Fibroblast of pulmonary artery (primary cell): ENCODE measurements at regions not wholly inside any gene's neighbourhood (a gene's known extent, or its start where the extent isn't known, plus 50 kb on each side); places are given as distances from the start of the nearest gene placed in this dataset.

Experiments used
- DNase-seq: peaks from one replicate; pipeline ENCODE4 v3.0.0-alpha.2; 2010; ENCODE audit warnings: low read depth
- H3K4me3 ChIP-seq: replicated peaks from 2 replicates; pipeline ENCODE4 v1.5.1; 2011; ENCODE audit warnings: low read depth, mild to moderate bottlenecking, control low read depth, low read length, moderate library complexity
- TF ChIP-seq, protein P1 (sequence below): IDR thresholded peaks from 2 replicates; pipeline ENCODE4 v1.5.1; 2011; ENCODE audit warnings: mild to moderate bottlenecking, control low read depth, low read length, inconsistent platforms; ENCODE audit errors: missing control alignments

DNA sequence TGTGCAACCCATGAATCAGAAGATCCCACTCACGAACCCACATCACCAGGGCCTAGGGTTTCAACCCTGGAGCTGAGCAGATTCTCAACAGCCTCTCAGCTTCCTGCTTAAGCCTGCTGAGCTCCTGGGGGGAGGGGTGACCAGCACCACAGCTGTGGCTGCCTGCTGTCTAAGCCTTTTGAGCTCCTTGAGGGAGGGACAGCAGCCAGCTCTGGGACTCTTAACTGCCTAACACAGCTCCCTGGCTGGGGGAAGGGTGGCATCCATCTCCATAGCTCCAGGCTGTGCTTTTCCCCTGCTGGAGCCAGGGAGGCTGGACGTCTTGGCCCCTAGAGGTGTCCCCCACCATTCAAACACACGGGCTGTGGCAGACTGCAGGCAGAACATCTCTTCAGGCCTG, 250.3 kb downstream of the DMAC1 start:
- TF ChIP-seq, protein P1, sequence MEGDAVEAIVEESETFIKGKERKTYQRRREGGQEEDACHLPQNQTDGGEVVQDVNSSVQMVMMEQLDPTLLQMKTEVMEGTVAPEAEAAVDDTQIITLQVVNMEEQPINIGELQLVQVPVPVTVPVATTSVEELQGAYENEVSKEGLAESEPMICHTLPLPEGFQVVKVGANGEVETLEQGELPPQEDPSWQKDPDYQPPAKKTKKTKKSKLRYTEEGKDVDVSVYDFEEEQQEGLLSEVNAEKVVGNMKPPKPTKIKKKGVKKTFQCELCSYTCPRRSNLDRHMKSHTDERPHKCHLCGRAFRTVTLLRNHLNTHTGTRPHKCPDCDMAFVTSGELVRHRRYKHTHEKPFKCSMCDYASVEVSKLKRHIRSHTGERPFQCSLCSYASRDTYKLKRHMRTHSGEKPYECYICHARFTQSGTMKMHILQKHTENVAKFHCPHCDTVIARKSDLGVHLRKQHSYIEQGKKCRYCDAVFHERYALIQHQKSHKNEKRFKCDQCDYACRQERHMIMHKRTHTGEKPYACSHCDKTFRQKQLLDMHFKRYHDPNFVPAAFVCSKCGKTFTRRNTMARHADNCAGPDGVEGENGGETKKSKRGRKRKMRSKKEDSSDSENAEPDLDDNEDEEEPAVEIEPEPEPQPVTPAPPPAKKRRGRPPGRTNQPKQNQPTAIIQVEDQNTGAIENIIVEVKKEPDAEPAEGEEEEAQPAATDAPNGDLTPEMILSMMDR: no peak
- no peak for DNase-seq

DNA sequence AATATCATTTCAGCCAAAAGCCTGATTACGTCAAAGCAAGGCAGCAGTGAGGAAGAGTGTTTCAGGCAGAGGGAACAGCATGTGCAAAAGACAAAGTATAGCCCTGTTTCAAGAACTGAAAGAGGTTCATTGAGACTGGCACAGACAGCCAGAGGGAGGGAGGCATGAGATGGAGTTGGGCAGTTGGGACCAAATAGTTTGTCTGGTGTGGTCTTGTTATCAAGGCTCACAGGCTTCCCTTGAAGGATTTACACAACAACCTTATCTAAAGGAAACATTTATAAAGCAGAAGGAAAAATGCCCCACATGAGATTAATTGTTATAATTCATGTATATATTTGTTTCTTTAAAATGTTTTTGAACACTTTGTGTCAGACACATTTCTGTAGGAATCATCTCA, 253.3 kb downstream of the DMAC1 start:
- TF ChIP-seq, protein P1: no peak
- no peak overlapping the region for H3K4me3 ChIP-seq
- DNase-seq: no peak

More for the DNA sequence above, 250.3 kb downstream of the DMAC1 start:
- H3K4me3 ChIP-seq: no peak overlapping the region

DNA sequence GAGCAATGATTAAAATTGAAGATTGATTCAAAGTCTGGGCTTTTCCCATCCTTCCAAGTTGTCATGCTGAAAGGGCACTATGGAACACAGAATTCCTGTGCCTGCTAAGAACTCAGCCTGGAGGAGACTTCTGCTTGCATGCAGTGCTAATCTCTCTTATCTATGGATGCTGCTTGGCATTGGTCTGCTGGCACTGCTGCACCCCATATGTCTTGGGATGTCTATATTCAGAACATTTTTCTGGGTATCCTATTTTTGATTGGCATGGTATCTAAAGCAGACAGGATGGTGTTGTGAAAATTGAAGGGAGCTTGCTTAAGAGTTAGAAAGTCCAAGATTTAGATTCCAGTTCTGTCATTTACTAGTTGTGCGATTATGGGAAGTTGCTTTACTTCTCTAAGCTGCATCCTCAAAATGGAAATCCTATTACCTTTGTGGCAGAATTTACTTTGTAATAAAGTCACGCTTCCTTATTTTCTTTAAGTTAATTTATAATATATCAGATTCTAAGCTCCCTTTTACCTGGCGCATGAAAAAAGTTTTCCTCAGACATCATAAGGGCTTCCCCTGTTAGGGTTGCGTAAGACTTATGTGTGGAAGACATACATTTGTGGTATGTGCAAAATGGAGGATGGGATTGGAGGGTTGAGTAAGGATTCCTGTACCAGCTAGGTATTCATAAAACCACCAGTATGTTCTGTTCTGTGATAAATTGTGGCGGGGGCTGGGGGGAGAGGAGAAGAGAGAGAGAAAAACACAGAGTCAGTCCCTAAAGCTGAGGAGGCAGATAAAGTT, 254.0 kb downstream of the DMAC1 start:
- TF ChIP-seq, protein P1: no peak
- H3K4me3 ChIP-seq: no peak overlapping the region
- no peak for DNase-seq

DNA sequence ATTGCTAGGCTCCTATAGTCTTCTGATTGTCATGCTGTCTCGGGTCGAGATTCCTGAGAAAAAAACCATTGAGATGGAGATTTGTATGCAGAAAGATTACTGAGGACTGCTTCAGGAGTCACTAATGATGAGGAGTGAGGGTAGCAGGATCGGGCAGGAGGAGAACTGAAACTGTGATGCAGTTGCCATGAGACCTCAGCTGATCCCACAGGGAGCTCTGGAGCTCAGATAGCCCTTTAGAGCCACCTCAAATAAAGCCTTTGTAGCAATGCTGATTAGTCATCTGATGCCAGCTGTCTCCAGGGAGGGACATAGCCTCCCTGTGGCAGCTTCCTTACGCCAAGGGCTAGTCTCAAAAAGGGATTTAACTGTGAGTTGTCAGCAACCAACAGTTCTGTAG, 256.9 kb downstream of the DMAC1 start:
- no peak overlapping the region for H3K4me3 ChIP-seq
- no peak for DNase-seq
- TF ChIP-seq, protein P1: no peak

DNA sequence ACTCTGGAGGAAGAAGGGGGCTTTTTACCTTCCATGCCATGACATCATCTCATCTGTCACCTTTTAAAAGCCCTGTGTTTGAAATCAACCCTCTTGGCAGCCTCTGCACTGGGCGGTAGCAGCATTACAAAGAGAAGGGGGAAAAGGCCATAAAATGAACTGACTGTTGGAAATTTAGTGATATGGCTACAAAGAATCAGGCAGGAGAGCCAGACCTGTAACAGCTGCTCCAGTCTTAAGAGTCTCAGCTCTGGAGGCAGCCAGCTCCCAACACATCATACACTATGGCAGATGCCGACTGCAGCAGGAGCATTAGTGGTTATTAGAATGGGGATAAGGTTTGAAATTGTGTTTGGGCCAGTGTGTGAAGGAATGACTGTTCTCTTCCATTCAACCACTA, 257.5 kb downstream of the DMAC1 start:
- TF ChIP-seq, protein P1: no peak

DNA sequence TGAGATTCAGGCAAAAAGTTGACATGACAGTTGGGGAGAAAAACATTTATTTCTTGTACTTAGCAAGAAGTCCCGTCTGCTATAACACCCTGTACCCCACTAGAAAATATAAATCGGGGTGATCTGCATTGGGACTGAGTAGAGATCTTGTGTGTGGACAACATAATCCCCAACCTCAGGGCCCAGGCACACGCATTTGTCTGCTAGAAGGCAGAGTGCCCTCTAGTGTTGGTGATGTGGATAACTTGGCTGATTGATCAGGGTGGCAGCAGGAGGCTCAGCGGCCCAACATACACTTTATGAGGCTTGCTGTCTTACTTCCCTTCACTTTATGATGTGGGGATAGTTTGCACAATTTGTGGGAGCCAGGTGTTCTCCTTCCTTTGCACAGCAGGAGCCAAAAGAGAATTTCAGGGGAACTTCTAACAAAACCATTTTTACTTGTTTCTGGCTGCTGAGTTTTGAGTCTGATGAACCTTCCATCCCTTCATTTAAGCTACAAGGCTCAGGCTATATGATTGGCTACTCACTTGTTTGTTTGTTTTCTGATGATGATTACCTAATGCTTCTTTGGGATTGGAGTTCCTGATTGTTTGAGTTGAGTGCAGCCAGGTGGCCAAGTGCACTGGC, 263.2 kb downstream of the DMAC1 start:
- no peak overlapping the region for H3K4me3 ChIP-seq
- TF ChIP-seq, protein P1: peak; percentile 77
- peak; percentile 73 for DNase-seq

More for the DNA sequence above, 257.5 kb downstream of the DMAC1 start:
- no peak for DNase-seq
- H3K4me3 ChIP-seq: no peak overlapping the region
